ENCODE measurements at regions not wholly inside any gene's neighbourhood (a gene's known extent, or its start where the extent isn't known, plus 50 kb on each side); places are given as distances from the start of the nearest gene placed in this dataset.

DNA sequence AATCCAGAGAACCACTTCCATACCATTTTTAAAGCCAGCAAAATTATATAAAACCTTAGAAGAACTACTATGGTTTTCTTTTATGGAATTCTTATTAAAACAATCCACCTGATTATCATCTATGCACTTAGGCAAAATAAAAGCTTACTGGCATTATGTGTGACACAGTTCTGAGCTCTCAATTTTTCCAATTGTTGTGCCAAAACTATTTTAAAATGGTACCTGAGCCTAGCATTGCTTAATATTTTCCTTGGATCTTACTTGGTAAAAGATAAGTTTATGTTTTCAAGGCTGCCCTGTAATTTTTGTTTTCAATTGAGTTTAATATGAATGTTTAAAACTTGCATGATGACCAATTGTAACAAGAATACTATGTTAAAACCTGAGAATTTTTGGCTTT lies 201.3 kb downstream of the MAD2L1 start:
- TF ChIP-seq, protein P1, sequence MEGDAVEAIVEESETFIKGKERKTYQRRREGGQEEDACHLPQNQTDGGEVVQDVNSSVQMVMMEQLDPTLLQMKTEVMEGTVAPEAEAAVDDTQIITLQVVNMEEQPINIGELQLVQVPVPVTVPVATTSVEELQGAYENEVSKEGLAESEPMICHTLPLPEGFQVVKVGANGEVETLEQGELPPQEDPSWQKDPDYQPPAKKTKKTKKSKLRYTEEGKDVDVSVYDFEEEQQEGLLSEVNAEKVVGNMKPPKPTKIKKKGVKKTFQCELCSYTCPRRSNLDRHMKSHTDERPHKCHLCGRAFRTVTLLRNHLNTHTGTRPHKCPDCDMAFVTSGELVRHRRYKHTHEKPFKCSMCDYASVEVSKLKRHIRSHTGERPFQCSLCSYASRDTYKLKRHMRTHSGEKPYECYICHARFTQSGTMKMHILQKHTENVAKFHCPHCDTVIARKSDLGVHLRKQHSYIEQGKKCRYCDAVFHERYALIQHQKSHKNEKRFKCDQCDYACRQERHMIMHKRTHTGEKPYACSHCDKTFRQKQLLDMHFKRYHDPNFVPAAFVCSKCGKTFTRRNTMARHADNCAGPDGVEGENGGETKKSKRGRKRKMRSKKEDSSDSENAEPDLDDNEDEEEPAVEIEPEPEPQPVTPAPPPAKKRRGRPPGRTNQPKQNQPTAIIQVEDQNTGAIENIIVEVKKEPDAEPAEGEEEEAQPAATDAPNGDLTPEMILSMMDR (IDR thresholded peaks at IDR 0.05; ENCODE audit: low read depth, low read length): no peak
- TF ChIP-seq EZH2phosphoT487 (IDR thresholded peaks at IDR 0.05; ENCODE audit: low read depth): no peak

Measured in OCI-LY3 (cell line).